Endothelial cell of umbilical vein (primary cell): ENCODE measurements at regions not wholly inside any gene's neighbourhood (a gene's known extent, or its start where the extent isn't known, plus 50 kb on each side); places are given as distances from the start of the nearest gene placed in this dataset.

Experiments
- BruUV-seq: library from RNA; stranded (reverse); fragments of 400-500 nt; replicated peaks from 2 replicates; lab custom pipeline; 2021; lab: Mats Ljungman, UMichigan
- CTCF ChIA-PET: fragments of 300-600, 350-600 bp; sonication (Branson Sonifier 250); formaldehyde crosslinking; loops from one replicate; lab custom pipeline; 2021; ENCODE audit warnings: antibody characterized with exemption, inconsistent platforms; lab: Charles Lee
- POLR2A ChIA-PET: fragments of 300-600, 350-600 bp; sonication (Branson Sonifier 250); formaldehyde crosslinking; loops from one replicate; lab custom pipeline; 2021; ENCODE audit warnings: antibody characterized with exemption, inconsistent platforms; lab: Charles Lee
- DNase-seq: peaks from one replicate; pipeline ENCODE4 v3.0.0-alpha.2; 2011; ENCODE audit warnings: low read depth, low spot score
- FAIRE-seq: peaks from 2 replicates; lab custom pipeline; 2011; peaks lifted over from hg19 to GRCh38; lab: Jason Lieb, UNC
- H2AFZ ChIP-seq: 2 replicates; pipeline ENCODE4 v1.6.0; 2012; ENCODE audit warnings: low read depth, low read length, control low read depth, inconsistent platforms
- H3K27ac ChIP-seq: 2 replicates; pipeline ENCODE4 v1.5.1; 2011; ENCODE audit warnings: low read depth, mild to moderate bottlenecking, control low read depth, low read length, moderate library complexity; ENCODE audit not compliant: insufficient read depth
- H3K27me3 ChIP-seq, 2 experiments: 2 replicates each; pipeline versions ENCODE4 v1.6.0 to v1.6.1; 2011; ENCODE audit warnings: low read length in 2 of 2, mixed read lengths in 1 of 2; ENCODE audit not compliant: control insufficient read depth in 2 of 2, insufficient read depth in 2 of 2
- H3K36me3 ChIP-seq, 2 experiments: 2 replicates in 1 of 2; 3 replicates in 1 of 2; pipeline ENCODE4 v1.5.1; 2011; ENCODE audit warnings: low read length in 2 of 2, mild to moderate bottlenecking in 1 of 2, moderate library complexity in 1 of 2; ENCODE audit not compliant: control insufficient read depth in 2 of 2, insufficient read depth in 2 of 2; ENCODE audit errors: extremely low read depth in 1 of 2
- H3K4me1 ChIP-seq: 3 replicates; pipeline ENCODE4 v1.5.1; 2011; ENCODE audit warnings: mild to moderate bottlenecking, low read length; ENCODE audit not compliant: control insufficient read depth, insufficient read depth; ENCODE audit errors: extremely low read depth
- H3K4me2 ChIP-seq: 2 replicates; pipeline ENCODE4 v1.6.1; 2011; ENCODE audit warnings: low read length, control low read depth, mixed read lengths; ENCODE audit not compliant: insufficient read depth
- H3K4me3 ChIP-seq, 3 experiments: fragments of 200-600 bp in 1 of 3; sonication (generic), shearing (Covaris generic) in 1 of 3; replicated peaks in 1 of 3; 2 replicates each; pipeline ENCODE4 v1.5.1; 2011 to 2016; ENCODE audit warnings: control low read depth in 3 of 3, low read length in 3 of 3, mild to moderate bottlenecking in 2 of 3, inconsistent platforms in 1 of 3, low read depth in 1 of 3, moderate library complexity in 1 of 3; ENCODE audit not compliant: insufficient read depth in 1 of 3
- H3K79me2 ChIP-seq: 2 replicates; pipeline ENCODE4 v1.6.0; 2012; ENCODE audit warnings: low read length, inconsistent platforms; ENCODE audit not compliant: control insufficient read depth, insufficient read depth
- H3K9ac ChIP-seq: replicated peaks from 2 replicates; pipeline ENCODE3; 2011; ENCODE audit warnings: low read length, control low read depth; ENCODE audit not compliant: insufficient read depth; ENCODE audit errors: extremely low read depth
- H3K9me1 ChIP-seq: replicated peaks from 3 replicates; pipeline ENCODE4 v1.6.0; 2011; ENCODE audit warnings: mild to moderate bottlenecking, low read length; ENCODE audit not compliant: control insufficient read depth, insufficient read depth; ENCODE audit errors: extremely low read depth
- H3K9me3 ChIP-seq: replicated peaks from 2 replicates; pipeline ENCODE4 v1.5.1; 2012; ENCODE audit warnings: low read length, inconsistent platforms; ENCODE audit not compliant: control insufficient read depth, insufficient read depth
- H4K20me1 ChIP-seq: replicated peaks from 2 replicates; pipeline ENCODE3; 2011; ENCODE audit warnings: mild to moderate bottlenecking, low read length; ENCODE audit not compliant: control insufficient read depth, insufficient read depth; ENCODE audit errors: extremely low read depth
- CTCF ChIP-seq, 2 donors: IDR thresholded peaks; 1 replicate in 1 of 2; 2 replicates in 1 of 2; pipeline ENCODE4 v1.5.1; 2011; ENCODE audit warnings: low read length in 2 of 2, mild to moderate bottlenecking in 2 of 2, moderate library complexity in 2 of 2, control low read depth in 1 of 2, inconsistent platforms in 1 of 2, low read depth in 1 of 2; ENCODE audit not compliant: insufficient read depth in 1 of 2; ENCODE audit errors: extremely low read depth in 1 of 2
- EZH2 ChIP-seq: IDR thresholded peaks from 2 replicates; pipeline ENCODE4 v1.6.1; 2012; ENCODE audit warnings: borderline replicate concordance, low read depth, mild to moderate bottlenecking, moderate library complexity, low read length, inconsistent platforms; ENCODE audit not compliant: severe bottlenecking
- FOS ChIP-seq: IDR thresholded peaks from 2 replicates; pipeline ENCODE4 v1.6.1; 2011; ENCODE audit warnings: mild to moderate bottlenecking, low read length, moderate library complexity, borderline replicate concordance; ENCODE audit not compliant: insufficient read depth
- GATA2 ChIP-seq: IDR thresholded peaks from 2 replicates; pipeline ENCODE4 v1.7.0; 2011; ENCODE audit warnings: low read depth, mild to moderate bottlenecking, moderate library complexity, mixed read lengths, low read length; ENCODE audit not compliant: insufficient read length, insufficient read depth
- JUN ChIP-seq: IDR thresholded peaks from 2 replicates; pipeline ENCODE4 v1.6.1; 2011; ENCODE audit warnings: borderline replicate concordance, low read depth; ENCODE audit not compliant: insufficient read length, insufficient read depth
- MAX ChIP-seq: IDR thresholded peaks from 2 replicates; pipeline ENCODE4 v1.6.1; 2011; ENCODE audit not compliant: insufficient read depth, insufficient read length
- MYC ChIP-seq: IDR thresholded peaks from one replicate; pipeline ENCODE4 v1.6.1; 2011; ENCODE audit warnings: mild to moderate bottlenecking, low read depth, low read length
- POLR2A ChIP-seq: IDR thresholded peaks from 2 replicates; pipeline ENCODE4 v1.6.1; 2012; ENCODE audit warnings: low read depth, mild to moderate bottlenecking, control low read depth, low read length
- POLR2AphosphoS5 ChIP-seq: IDR thresholded peaks from 2 replicates; pipeline ENCODE4 v1.6.1; 2012; ENCODE audit warnings: low read depth, mild to moderate bottlenecking, control low read depth, low read length, moderate library complexity; ENCODE audit not compliant: insufficient read depth
- dilution Hi-C: fragments of 300-500 bp; cut with MboI; formaldehyde crosslinking; loops from one replicate; pipeline ENCODE4 v1.15.0; 2019; ENCODE audit warnings: low sequenced_read_pairs; ENCODE audit not compliant: extremely low pct_ligation_motif_present
- intact Hi-C: fragments of 100-400 bp; cut with micrococcal nuclease; formaldehyde crosslinking; loops from one replicate; pipeline ENCODE4 v1.10.0; 2022

- intact Hi-C loops, result no loop called here
- H2AFZ ChIP-seq, result no peak overlapping the region
- no peak overlapping the region for H3K4me3 ChIP-seq
- no peaks in the 10 kb centered on the region for H3K4me1 ChIP-seq
- ChIA-PET POLR2A (no interaction called here), CTCF (no interaction called here)
- H3K4me2 ChIP-seq, result no peak overlapping the region
- DNase-seq, result no peak
- no peaks in the 10 kb centered on the region for H3K9me1 ChIP-seq
- no peaks in the 10 kb centered on the region for H3K9me3 ChIP-seq
- no peak overlapping the region for H3K9ac ChIP-seq
- H3K36me3 ChIP-seq, result no peaks in the 10 kb centered on the region
- H3K27me3 ChIP-seq, result no peaks in the 10 kb centered on the region
- TF ChIP-seq POLR2AphosphoS5 (no peak), POLR2A (no peak), EZH2 (no peak), FOS (no peak), JUN (no peak), MYC (no peak), MAX (no peak), CTCF (IDR thresholded peaks at IDR 0.05; ENCODE audit: extremely low read depth in 1 of 2, insufficient read depth in 1 of 2, low read depth in 1 of 2, low read length in 2 of 2) (no peak), GATA2 (no peak)
- no peak for FAIRE-seq
- no TSS peak for BruUV-seq
- no peaks in the 10 kb centered on the region for H4K20me1 ChIP-seq
- H3K79me2 ChIP-seq, result no peaks in the 10 kb centered on the region
- dilution Hi-C loops, result no loop called here
- no peak overlapping the region for H3K27ac ChIP-seq
These were observed 564.5 kb upstream of the B3GAT1 start for GRCh38 chr11:134976551-134976950.
